ENCODE measurements at regions not wholly inside any gene's neighbourhood (a gene's known extent, or its start where the extent isn't known, plus 50 kb on each side); places are given as distances from the start of the nearest gene placed in this dataset.

DNA sequence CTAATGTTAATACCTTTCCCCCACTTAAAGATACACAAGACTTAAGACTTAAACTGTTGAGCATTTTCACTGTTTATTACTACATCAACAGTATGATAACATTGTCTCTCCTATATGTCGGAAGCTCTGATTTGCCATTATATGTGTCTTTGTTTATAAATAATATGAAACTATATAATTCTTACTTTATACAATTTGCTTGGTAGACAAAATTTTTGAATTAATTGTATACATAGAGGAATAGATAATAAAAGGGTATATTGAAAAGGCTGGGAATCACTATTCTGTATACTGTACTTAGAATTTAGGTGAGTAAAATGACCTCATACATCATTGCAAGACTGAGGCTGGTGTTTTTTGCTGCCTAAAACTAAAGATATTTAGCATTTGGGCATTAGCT, 82.1 kb upstream of the HDAC9 start:
- H2AFZ ChIP-seq (ENCODE audit: low read length): no peak overlapping the region
- no peaks in the 10 kb centered on the region for H4K20me1 ChIP-seq (ENCODE audit: insufficient read depth, low read length)
- intact Hi-C loops (cut with micrococcal nuclease; ENCODE audit: unreplicated experiment): no loop called here
- no peaks in the 10 kb centered on the region for H3K36me3 ChIP-seq (ENCODE audit: insufficient read depth, low read length)
- no peaks in the 10 kb centered on the region for H3K9me2 ChIP-seq (ENCODE audit: insufficient read depth, low read length)
- no peaks in the 10 kb centered on the region for H3K79me2 ChIP-seq (ENCODE audit: insufficient read depth, low read depth, low read length)
- no peak for DNase-seq (ENCODE audit: low spot score)
- no peaks in the 10 kb centered on the region for H3K4me1 ChIP-seq (ENCODE audit: insufficient read depth, low read length, poor library complexity, severe bottlenecking)
- TF ChIP-seq EZH2phosphoT487 (IDR thresholded peaks at IDR 0.05; ENCODE audit: borderline replicate concordance, low read depth, low read length): no peak
- TF ChIP-seq, protein P1, sequence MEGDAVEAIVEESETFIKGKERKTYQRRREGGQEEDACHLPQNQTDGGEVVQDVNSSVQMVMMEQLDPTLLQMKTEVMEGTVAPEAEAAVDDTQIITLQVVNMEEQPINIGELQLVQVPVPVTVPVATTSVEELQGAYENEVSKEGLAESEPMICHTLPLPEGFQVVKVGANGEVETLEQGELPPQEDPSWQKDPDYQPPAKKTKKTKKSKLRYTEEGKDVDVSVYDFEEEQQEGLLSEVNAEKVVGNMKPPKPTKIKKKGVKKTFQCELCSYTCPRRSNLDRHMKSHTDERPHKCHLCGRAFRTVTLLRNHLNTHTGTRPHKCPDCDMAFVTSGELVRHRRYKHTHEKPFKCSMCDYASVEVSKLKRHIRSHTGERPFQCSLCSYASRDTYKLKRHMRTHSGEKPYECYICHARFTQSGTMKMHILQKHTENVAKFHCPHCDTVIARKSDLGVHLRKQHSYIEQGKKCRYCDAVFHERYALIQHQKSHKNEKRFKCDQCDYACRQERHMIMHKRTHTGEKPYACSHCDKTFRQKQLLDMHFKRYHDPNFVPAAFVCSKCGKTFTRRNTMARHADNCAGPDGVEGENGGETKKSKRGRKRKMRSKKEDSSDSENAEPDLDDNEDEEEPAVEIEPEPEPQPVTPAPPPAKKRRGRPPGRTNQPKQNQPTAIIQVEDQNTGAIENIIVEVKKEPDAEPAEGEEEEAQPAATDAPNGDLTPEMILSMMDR (conservative IDR thresholded peaks at IDR 0.05; ENCODE audit: low read length): no peak
- no peak overlapping the region for H3K27ac ChIP-seq (ENCODE audit: low read depth, low read length, poor library complexity, severe bottlenecking)
- no TSS peak for BruUV-seq (replicated peaks)
- H3K4me2 ChIP-seq (ENCODE audit: low read length): no peak overlapping the region
- CTCF ChIA-PET (ENCODE audit: unreplicated experiment): no interaction called here
- H3K9me3 ChIP-seq (ENCODE audit: low read length): no peaks in the 10 kb centered on the region
- POLR2A ChIA-PET: no interaction called here
- no peak overlapping the region for H3K4me3 ChIP-seq (ENCODE audit: low read depth, low read length, poor library complexity, severe bottlenecking)

DNA sequence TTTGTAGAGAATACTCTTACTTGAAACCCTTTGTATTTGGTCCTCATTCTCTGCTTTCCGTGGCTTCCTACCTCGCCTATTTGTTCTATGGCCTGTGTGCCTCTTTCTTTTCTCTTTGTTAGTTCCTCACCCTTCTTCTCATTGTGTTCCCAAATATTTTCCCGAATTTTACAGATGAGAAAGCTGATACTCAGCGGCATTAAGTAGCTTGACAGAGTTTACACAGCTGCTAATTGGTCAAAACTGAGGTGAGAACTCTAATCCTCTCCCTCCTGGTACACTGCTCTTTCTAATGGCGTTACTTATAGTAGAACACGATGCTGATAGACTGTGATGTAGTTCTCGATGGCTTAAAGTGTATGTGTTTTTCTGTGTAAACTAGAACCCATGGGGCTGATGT, 80.7 kb upstream of the HDAC9 start:
- Histone ChIP-seq H3K36me3 (ENCODE audit: insufficient read depth, low read length) (no peaks in the 10 kb centered on the region), H2AFZ (ENCODE audit: low read length) (no peak overlapping the region), H3K4me2 (ENCODE audit: low read length) (no peak overlapping the region), H3K9me3 (ENCODE audit: low read length) (no peaks in the 10 kb centered on the region), H3K27ac (ENCODE audit: low read depth, low read length, poor library complexity, severe bottlenecking) (no peak overlapping the region), H3K4me1 (ENCODE audit: insufficient read depth, low read length, poor library complexity, severe bottlenecking) (no peaks in the 10 kb centered on the region), H3K9me2 (ENCODE audit: insufficient read depth, low read length) (no peaks in the 10 kb centered on the region), H3K79me2 (ENCODE audit: insufficient read depth, low read depth, low read length) (no peaks in the 10 kb centered on the region), H3K4me3 (ENCODE audit: low read depth, low read length, poor library complexity, severe bottlenecking) (no peak overlapping the region), H4K20me1 (ENCODE audit: insufficient read depth, low read length) (no peaks in the 10 kb centered on the region)
- no peak for DNase-seq (ENCODE audit: low spot score)
- TF ChIP-seq EZH2phosphoT487 (IDR thresholded peaks at IDR 0.05; ENCODE audit: borderline replicate concordance, low read depth, low read length): no peak
- TF ChIP-seq, protein P1 (conservative IDR thresholded peaks at IDR 0.05; ENCODE audit: low read length): no peak
- POLR2A ChIA-PET: no interaction called here
- CTCF ChIA-PET (ENCODE audit: unreplicated experiment): no interaction called here
- no TSS peak for BruUV-seq (replicated peaks)
- intact Hi-C loops (cut with micrococcal nuclease; ENCODE audit: unreplicated experiment): no loop called here

GRCh38 chr7:18416988-18417387, 78.6 kb upstream of the HDAC9 start:
- Histone ChIP-seq H3K79me2 (ENCODE audit: insufficient read depth, low read depth, low read length) (no peaks in the 10 kb centered on the region), H3K4me3 (ENCODE audit: low read depth, low read length, poor library complexity, severe bottlenecking) (no peak overlapping the region), H2AFZ (ENCODE audit: low read length) (no peak overlapping the region), H3K4me2 (ENCODE audit: low read length) (no peak overlapping the region), H4K20me1 (ENCODE audit: insufficient read depth, low read length) (no peaks in the 10 kb centered on the region), H3K27ac (ENCODE audit: low read depth, low read length, poor library complexity, severe bottlenecking) (no peak overlapping the region), H3K9me2 (ENCODE audit: insufficient read depth, low read length) (no peaks in the 10 kb centered on the region), H3K4me1 (ENCODE audit: insufficient read depth, low read length, poor library complexity, severe bottlenecking) (peaks cover 4% of the 10 kb centered on the region), H3K9me3 (ENCODE audit: low read length) (no peaks in the 10 kb centered on the region), H3K36me3 (ENCODE audit: insufficient read depth, low read length) (no peaks in the 10 kb centered on the region)
- TF ChIP-seq, protein P1 (conservative IDR thresholded peaks at IDR 0.05; ENCODE audit: low read length): no peak
- TF ChIP-seq EZH2phosphoT487 (IDR thresholded peaks at IDR 0.05; ENCODE audit: borderline replicate concordance, low read depth, low read length): no peak
- CTCF ChIA-PET (ENCODE audit: unreplicated experiment): no interaction called here
- BruUV-seq (replicated peaks): no TSS peak
- no peak for DNase-seq (ENCODE audit: low spot score)
- POLR2A ChIA-PET: no interaction called here
- intact Hi-C loops (cut with micrococcal nuclease; ENCODE audit: unreplicated experiment): no loop called here
